ENCODE measurements at regions not wholly inside any gene's neighbourhood (a gene's known extent, or its start where the extent isn't known, plus 50 kb on each side); places are given as distances from the start of the nearest gene placed in this dataset.

DNA sequence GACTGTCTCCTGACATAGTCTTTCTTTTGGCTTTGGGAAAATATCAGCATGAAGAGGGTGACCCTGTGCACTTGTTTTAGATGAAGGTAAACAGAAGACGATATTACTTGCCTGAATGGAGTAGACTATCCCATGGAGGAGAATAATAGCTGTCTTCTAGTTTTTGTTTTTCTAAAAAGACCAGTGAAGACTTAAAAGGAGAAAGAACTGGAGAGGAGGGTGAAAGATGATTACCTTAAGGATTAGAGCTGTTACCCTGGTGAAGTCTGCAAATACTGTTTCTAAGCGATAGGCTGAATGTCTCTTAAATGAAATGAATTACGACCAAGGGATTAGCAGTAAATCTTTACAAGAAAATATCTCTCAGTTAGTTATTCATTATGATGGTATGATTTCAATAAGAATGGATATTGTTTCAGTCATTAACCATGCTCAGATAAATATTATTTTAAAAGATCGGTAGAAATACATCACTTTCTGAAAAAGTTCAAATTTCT is 255.6 kb upstream of the FERD3L start:
- TF ChIP-seq, protein P1, sequence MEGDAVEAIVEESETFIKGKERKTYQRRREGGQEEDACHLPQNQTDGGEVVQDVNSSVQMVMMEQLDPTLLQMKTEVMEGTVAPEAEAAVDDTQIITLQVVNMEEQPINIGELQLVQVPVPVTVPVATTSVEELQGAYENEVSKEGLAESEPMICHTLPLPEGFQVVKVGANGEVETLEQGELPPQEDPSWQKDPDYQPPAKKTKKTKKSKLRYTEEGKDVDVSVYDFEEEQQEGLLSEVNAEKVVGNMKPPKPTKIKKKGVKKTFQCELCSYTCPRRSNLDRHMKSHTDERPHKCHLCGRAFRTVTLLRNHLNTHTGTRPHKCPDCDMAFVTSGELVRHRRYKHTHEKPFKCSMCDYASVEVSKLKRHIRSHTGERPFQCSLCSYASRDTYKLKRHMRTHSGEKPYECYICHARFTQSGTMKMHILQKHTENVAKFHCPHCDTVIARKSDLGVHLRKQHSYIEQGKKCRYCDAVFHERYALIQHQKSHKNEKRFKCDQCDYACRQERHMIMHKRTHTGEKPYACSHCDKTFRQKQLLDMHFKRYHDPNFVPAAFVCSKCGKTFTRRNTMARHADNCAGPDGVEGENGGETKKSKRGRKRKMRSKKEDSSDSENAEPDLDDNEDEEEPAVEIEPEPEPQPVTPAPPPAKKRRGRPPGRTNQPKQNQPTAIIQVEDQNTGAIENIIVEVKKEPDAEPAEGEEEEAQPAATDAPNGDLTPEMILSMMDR (IDR thresholded peaks at IDR 0.05), result no peak
- no peak for TF ChIP-seq NFE2L2 (conservative IDR thresholded peaks at IDR 0.05; ENCODE audit: low read length)
- TF ChIP-seq, protein P2, sequence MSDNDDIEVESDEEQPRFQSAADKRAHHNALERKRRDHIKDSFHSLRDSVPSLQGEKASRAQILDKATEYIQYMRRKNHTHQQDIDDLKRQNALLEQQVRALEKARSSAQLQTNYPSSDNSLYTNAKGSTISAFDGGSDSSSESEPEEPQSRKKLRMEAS (IDR thresholded peaks at IDR 0.05), result no peak
- no peak for TF ChIP-seq CHD2 (IDR thresholded peaks at IDR 0.05; ENCODE audit: low read length, partially characterized antibody)
- TF ChIP-seq POLR2A (IDR thresholded peaks at IDR 0.05; ENCODE audit: low read length), result no peak

Measured in A549 (cell line).